ENCODE measurements at regions not wholly inside any gene's neighbourhood (a gene's known extent, or its start where the extent isn't known, plus 50 kb on each side); places are given as distances from the start of the nearest gene placed in this dataset.

DNA sequence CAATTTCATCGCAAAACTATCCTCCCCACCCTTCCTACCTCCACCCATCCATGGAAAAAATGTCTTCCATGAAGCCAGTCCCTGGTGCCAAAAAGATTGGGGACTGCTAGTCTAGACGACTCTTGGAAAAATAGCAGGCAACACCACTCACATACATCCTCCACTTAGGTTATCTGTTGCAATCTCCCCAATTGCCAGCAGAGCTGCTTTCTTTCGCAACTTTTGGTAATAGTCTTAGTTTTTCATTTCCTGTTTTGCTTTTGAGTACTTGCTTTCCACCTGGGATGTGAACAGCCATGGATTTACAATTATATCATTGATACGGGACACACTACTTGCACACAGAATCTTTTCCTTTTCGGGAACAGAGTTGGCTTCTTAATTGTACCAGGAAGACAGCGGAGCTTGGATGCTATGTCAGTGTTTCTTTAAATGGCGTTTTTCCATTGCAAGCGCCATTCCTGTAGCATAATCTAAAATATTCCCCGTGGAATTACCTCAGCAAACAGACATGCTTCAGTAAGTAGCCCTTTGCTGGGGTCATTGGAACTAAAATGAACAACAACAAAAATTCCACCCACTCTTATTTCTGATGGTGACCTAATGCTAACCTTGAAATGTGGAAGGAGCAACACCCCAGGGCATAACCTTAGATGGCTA is 183.3 kb upstream of the ADGRL2 start:
- DNase-seq (ENCODE audit: low spot score), result no peak

DNA sequence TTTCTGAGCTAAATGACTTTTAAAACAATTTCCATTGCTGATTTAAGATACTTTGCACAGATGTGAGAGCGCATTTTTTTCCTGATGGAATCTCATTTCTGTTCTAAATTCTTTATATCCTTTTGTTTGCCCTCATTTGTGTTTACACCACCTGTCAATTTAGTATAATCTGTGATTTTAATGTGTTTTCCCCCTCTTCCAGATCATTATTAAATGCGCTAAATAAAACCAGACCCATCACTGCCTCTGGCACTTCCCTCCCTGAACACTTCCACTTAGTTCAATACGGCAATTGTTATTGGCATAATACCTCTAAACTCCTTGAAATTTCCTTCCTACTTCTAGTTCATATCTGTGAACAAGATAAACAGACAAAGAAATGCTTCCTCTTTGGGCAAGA is 186.9 kb upstream of the ADGRL2 start:
- TF ChIP-seq, protein P1, sequence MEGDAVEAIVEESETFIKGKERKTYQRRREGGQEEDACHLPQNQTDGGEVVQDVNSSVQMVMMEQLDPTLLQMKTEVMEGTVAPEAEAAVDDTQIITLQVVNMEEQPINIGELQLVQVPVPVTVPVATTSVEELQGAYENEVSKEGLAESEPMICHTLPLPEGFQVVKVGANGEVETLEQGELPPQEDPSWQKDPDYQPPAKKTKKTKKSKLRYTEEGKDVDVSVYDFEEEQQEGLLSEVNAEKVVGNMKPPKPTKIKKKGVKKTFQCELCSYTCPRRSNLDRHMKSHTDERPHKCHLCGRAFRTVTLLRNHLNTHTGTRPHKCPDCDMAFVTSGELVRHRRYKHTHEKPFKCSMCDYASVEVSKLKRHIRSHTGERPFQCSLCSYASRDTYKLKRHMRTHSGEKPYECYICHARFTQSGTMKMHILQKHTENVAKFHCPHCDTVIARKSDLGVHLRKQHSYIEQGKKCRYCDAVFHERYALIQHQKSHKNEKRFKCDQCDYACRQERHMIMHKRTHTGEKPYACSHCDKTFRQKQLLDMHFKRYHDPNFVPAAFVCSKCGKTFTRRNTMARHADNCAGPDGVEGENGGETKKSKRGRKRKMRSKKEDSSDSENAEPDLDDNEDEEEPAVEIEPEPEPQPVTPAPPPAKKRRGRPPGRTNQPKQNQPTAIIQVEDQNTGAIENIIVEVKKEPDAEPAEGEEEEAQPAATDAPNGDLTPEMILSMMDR (IDR thresholded peaks at IDR 0.05; ENCODE audit: borderline replicate concordance, control extremely low read depth, extremely low read depth, insufficient read depth, missing control alignments), result no peak
- in situ Hi-C loops (cut with MboI; ENCODE audit: low sequenced_read_pairs, unreplicated experiment), result no loop called here
- no peak for DNase-seq (ENCODE audit: low spot score)

More for the DNA sequence above, 183.3 kb upstream of the ADGRL2 start:
- in situ Hi-C loops (cut with MboI; ENCODE audit: low sequenced_read_pairs, unreplicated experiment), result no loop called here
- TF ChIP-seq, protein P1 (IDR thresholded peaks at IDR 0.05; ENCODE audit: borderline replicate concordance, control extremely low read depth, extremely low read depth, insufficient read depth, missing control alignments), result no peak

DNA sequence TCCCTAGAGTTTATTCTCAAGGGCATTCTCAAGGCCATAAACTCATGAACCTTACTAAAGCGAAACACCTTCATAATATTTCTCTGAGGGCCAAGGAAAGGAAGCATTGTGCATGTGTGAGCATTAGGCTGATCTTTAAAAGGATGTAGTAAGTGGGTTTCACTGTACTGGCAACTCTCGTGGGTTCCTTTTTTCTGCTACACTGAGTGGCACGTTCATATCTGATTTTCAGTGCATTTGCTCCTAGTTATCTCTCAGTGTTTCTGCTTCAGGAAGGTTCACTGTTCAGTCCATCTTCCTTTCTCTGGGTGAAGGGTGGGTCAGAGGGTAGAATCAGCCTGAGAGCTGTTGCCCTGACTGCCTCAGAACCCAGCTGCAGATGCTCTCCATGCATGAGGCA is 192.8 kb upstream of the ADGRL2 start:
- in situ Hi-C loops (cut with MboI; ENCODE audit: low sequenced_read_pairs, unreplicated experiment), result no loop called here
- no peak for DNase-seq (ENCODE audit: low spot score)
- TF ChIP-seq, protein P1 (IDR thresholded peaks at IDR 0.05; ENCODE audit: borderline replicate concordance, control extremely low read depth, extremely low read depth, insufficient read depth, missing control alignments), result no peak

DNA sequence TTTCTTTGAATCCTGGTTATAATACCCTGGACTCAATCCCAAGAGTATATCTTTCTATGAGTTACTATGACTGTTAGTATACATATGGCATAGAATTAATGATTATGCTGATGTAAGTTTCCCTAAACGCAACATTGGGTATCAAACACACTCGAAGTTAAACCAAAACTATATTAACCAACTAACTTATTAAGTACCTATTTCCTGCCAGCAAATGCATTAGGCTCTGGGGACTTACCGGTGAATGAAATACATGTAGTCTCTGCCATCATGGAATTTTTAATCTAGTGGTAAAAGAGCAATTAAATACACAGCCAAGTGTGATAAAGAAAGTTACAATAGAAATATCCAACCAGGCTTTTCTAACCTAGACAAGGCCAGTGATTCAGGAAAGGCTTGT is 193.6 kb upstream of the ADGRL2 start:
- in situ Hi-C loops (cut with MboI; ENCODE audit: low sequenced_read_pairs, unreplicated experiment), result no loop called here
- TF ChIP-seq, protein P1 (IDR thresholded peaks at IDR 0.05; ENCODE audit: borderline replicate concordance, control extremely low read depth, extremely low read depth, insufficient read depth, missing control alignments), result no peak
- DNase-seq (ENCODE audit: low spot score), result no peak

DNA sequence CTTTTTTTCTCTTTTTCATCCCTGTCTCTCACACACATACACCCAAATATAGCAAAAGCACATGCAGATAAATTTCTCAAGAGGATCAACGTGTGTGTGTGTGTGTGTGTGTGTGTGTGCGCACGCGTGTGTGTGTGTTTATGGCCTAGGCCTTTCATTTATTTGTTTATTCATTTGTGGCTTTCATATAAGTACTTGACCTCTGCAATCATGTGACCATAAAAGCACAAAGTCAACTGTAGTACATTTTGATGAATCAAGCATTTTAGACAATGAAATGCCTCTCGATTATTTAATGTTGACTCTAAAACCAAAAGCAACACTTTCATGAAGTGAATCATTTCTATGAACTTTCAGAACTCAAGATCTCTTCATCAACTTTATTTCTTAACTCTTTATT is 194.1 kb upstream of the ADGRL2 start:
- in situ Hi-C loops (cut with MboI; ENCODE audit: low sequenced_read_pairs, unreplicated experiment), result no loop called here
- TF ChIP-seq, protein P1 (IDR thresholded peaks at IDR 0.05; ENCODE audit: borderline replicate concordance, control extremely low read depth, extremely low read depth, insufficient read depth, missing control alignments), result no peak
- DNase-seq (ENCODE audit: low spot score), result no peak

DNA sequence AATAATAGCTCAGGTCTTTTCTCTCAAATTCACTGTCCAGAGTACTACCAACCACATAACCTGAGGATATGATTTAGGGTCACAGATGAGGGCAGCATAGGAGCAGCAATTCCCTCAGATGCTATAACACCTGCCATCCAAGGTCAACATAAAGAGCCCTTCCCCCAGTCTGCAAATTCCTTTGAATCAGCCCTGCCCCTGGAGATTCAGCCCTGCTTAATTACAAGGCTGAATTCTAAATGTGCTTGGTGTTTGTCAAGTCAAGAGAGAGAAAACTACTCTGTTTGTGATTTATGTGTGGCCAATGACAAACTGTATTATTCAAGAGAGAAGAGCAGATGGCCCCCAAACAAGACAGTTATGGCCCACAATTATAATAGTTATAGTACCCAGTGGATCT is 195.7 kb upstream of the ADGRL2 start:
- DNase-seq (ENCODE audit: low spot score), result no peak
- TF ChIP-seq, protein P1 (IDR thresholded peaks at IDR 0.05; ENCODE audit: borderline replicate concordance, control extremely low read depth, extremely low read depth, insufficient read depth, missing control alignments), result no peak
- in situ Hi-C loops (cut with MboI; ENCODE audit: low sequenced_read_pairs, unreplicated experiment), result no loop called here
